NCI-H2029 (cell line): ENCODE measurements at regions not wholly inside any gene's neighbourhood (a gene's known extent, or its start where the extent isn't known, plus 50 kb on each side); places are given as distances from the start of the nearest gene placed in this dataset.
"Not testable (repeated sequence)": the region's sequence is repeated elsewhere in the genome, so short reads cannot be mapped to it uniquely, and the experiment has no call there.

Experiments used
- DNase-seq: peaks from one replicate; lab custom pipeline; 2025; lab: John Stamatoyannopoulos, UW

DNA sequence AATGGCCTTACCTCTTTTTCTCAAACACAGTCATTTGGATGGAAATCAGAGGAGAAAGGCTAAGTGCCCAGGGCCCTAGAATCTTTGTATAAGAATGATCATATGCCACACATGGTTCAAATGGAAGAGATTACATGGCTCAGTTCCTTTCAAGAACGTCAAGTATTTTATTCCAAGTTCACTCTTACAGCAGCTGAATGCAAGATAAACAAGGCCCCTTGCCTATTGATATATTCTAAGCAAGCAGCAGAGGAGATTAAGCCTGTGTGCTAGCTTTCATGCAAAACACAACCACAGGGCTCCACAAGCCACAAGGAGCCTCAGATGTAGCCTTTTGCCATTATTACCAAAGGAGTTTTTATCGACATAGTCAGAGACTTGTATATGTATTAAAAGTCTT lies 55.3 kb upstream of the SLCO6A1 start:
- no peak for DNase-seq

DNA sequence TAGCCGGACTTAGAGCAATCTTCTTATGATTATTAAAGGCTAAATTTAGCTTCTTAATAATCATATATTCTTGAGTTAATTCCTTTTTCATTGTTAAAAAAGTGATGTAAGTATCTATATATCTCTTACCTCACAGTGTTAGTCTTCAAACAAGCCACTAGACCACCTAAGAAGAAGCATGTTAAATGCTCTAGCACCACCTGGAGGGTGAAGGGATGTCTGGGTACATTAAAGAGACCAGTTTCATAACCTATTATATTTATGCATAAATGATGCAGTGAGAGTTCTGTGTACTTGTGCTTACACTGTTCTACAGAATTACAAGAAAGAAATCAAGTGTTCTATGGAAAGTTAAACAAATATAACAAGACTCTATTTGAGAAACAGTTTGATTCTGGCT lies 55.9 kb upstream of the SLCO6A1 start:
- no peak for DNase-seq

- peak; percentile 42 for DNase-seq
Observed at GRCh38 chr5:102561894-102562760, 63.3 kb upstream of the SLCO6A1 start.

GRCh38 chr5:102570747-102571146 lies 71.9 kb upstream of the SLCO6A1 start:
- DNase-seq: no peak

DNA sequence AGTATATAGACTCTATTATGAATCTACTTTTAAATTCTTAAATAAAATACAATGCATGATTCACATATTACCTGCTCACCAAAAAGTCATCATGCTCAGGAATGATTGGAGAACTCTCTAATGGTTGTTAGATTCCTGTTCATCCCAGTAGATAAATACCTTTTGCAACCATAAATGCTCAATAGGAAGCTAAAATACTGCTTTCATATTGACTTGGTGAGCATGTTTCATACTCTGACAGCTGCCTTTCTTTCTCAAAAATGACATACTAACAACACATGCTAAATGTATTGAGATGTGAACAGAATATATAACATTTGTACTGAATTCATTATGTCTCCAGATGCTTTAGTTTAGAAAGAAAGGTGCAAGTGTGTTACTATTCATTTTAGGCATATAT lies 79.6 kb upstream of the SLCO6A1 start:
- DNase-seq: no peak

- no peak for DNase-seq
Observed at GRCh38 chr5:102579379-102579778, 80.6 kb upstream of the SLCO6A1 start.

DNA sequence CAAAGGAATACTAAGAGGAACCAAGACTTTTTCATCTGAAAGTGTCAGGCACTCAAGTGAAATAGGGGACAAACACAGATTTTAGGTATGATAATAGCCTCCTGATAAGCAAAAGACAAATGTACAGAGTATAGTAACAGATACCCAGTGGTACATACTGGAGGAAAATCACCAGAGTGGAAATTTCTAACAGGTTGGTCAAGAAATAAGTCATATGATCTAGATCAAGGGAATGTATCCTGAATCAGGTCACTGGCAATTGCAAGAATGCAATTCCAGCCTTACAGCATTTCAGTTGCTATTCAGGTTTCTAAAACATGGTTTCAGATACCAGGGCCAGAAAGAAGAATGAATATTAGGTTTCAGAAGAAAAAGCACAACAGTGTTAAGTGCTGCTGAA lies 82.2 kb upstream of the SLCO6A1 start:
- DNase-seq: no peak

- DNase-seq: no peak
Observed at GRCh38 chr5:102582696-102583095, 83.9 kb upstream of the SLCO6A1 start.

GRCh38 chr5:102583276-102584124 lies 84.7 kb upstream of the SLCO6A1 start:
- peak; percentile 27 for DNase-seq

DNA sequence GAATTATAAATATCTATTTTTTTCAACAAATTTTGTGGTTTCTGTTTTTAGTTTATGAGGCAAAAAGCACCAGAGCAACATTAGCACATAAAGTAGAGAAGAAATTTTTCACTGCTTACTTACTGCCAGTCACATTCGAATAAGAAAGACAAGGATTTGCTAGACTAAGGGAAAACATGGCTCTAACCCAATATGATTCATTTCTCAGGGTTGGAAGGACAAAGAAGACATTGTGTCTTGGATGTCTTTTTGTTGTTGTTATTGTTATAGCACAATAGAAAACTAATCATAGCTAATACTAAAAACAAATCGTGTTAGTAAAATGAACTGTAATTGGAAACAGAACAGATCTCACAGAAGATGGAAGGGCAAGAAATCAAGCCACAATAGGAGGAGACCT lies 90.9 kb upstream of the SLCO6A1 start:
- DNase-seq: no peak

GRCh38 chr5:102590467-102590866 lies 91.7 kb upstream of the SLCO6A1 start:
- DNase-seq: no peak

- DNase-seq: no peak
Observed at GRCh38 chr5:102591650-102592049, 92.8 kb upstream of the SLCO6A1 start.

- not testable (repeated sequence) for DNase-seq
Observed at GRCh38 chr5:102592586-102592985, 93.8 kb upstream of the SLCO6A1 start.

DNA sequence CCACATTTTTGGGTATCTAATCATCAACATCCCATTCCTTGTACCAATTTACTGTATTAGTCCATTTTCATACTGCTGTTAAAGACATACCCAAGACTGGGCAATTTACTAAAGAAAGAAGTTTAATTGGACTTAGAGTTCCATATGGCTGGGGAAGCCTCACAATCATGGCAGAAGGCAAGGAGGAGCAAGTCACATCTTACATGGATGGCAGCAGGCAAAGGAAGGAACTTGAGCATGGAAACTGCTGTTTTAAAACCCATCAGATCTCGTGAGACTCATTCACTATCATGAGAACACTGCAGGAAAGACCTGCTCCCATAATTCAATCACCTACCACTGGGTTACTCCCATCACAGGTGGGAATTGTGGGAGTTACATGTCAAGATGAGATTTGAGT lies 95.4 kb upstream of the SLCO6A1 start:
- no peak for DNase-seq

- DNase-seq: no peak
Observed at GRCh38 chr5:102595332-102595731, 96.5 kb upstream of the SLCO6A1 start.

- no peak for DNase-seq
Observed at GRCh38 chr5:102596113-102596512, 97.3 kb upstream of the SLCO6A1 start.

DNA sequence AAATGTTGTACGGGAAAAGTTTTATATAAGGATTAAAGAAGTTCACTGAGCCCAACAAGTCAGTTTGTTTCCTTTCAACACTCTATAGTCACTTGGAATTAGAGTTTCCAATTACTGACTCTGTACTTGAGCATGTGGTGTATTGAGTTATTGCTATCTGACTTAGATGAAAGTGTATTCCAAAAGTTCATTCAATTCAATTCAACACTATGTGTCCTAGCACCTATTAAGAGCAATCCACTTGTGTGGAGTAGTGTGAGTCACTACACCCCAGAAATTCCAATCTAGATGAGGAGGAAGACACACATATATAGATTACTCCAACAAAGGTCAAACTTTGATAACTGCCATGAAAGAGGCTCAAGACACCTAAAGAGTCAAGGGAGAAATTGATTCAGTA lies 98.2 kb upstream of the SLCO6A1 start:
- no peak for DNase-seq

- DNase-seq: no peak
Observed at GRCh38 chr5:102599289-102599688, 100.5 kb upstream of the SLCO6A1 start.

DNA sequence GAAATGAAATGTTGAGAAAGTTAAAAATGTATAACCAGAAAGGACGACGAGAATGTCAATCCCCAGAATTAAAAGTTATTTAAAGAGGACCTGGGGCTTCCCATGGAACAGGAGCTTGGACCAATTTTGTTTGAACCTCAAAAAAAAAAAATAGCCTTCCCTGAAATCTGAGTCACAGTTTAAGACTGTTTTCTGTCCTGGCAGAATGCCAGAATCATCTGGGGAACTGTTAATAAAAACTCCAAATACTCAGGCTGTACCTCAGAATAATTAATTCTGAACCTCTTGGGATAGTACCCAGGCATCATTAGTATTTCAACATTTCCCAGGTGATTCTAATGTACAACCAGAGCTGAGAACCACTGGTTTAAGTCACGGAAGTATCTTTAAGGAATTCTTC lies 102.2 kb upstream of the SLCO6A1 start:
- DNase-seq: no peak

GRCh38 chr5:102603670-102604069 lies 104.9 kb upstream of the SLCO6A1 start:
- no peak for DNase-seq

- DNase-seq: no peak
Observed at GRCh38 chr5:102608414-102608813, 109.6 kb upstream of the SLCO6A1 start.

DNA sequence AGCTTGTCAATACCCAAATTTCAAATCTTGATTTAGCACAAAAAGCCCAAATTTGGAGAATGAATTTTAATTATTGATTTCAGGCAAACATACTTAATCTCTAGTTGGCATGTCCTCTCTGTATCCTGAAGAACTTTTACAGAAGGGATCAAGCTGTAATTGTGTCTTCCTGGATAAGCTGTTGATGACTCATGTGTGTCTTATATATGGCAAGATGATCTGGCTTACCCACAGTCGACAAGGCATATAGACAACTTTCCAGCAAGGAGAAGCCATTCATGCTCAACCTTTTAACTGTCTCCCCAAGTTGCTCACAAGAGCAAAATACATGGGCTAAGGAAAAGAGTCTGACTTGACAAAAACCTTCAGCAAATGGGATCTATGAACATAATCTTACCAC lies 112.5 kb upstream of the SLCO6A1 start:
- no peak for DNase-seq

DNA sequence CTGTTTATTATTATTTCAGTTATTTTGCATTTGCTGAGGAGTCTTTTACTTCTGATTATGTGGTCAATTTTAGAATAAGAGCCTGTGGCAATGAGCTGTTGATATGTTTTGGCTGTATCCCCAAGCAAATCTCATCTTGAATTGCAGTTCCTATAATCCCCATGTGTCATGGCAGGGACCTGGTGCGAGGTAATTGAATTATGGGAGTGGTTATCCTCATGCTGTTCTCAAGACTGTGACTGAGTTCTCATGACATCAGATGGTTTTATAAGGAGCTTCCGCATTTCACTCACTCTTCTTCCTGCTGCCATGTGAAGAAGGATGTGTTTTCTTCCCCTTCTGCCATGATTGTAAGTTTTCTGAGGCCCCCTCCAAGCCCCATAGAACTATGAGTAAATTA lies 114.9 kb upstream of the SLCO6A1 start:
- no peak for DNase-seq
